T-helper 17 cell (primary cell): ENCODE measurements at regions not wholly inside any gene's neighbourhood (a gene's known extent, or its start where the extent isn't known, plus 50 kb on each side); places are given as distances from the start of the nearest gene placed in this dataset.

Source experiments
- ATAC-seq: fragments of 150-1000 bp; cut with Tn5 transposase; 2 replicates; pipeline ENCODE4 v1.10.0; 2021; ENCODE audit warnings: mild to moderate bottlenecking, moderate library complexity
- DNase-seq, 3 donors: peaks; one replicate each; pipeline versions ENCODE4 v3.0.0 to v3.0.0-alpha.2; 2020 to 2021
- H3K9me3 ChIP-seq: one replicate; pipeline ENCODE4 v1.7.0; 2013; ENCODE audit warnings: low read length, mild to moderate bottlenecking; ENCODE audit not compliant: control insufficient read depth, poor library complexity, severe bottlenecking
- H3K27ac Mint-ChIP-seq: one replicate; pipeline ENCODE4 v1.8.0; 2022; ENCODE audit warnings: mild to moderate bottlenecking, moderate library complexity, mixed read lengths
- H3K27me3 Mint-ChIP-seq: one replicate; pipeline ENCODE4 v1.8.0; 2022; ENCODE audit warnings: mixed read lengths
- H3K36me3 Mint-ChIP-seq: one replicate; pipeline ENCODE4 v1.8.0; 2022; ENCODE audit warnings: low read depth, mixed read lengths
- H3K4me1 Mint-ChIP-seq: one replicate; pipeline ENCODE4 v1.8.0; 2022; ENCODE audit warnings: mild to moderate bottlenecking, mixed read lengths
- H3K4me3 Mint-ChIP-seq: one replicate; pipeline ENCODE4 v1.8.0; 2022; ENCODE audit warnings: mild to moderate bottlenecking, moderate library complexity, mixed read lengths

- peaks cover 3% of the 10 kb centered on the region for H3K4me1 Mint-ChIP-seq
- ATAC-seq = no peak
- no peaks in the 10 kb centered on the region for H3K36me3 Mint-ChIP-seq
- DNase-seq = no peak
- H3K27me3 Mint-ChIP-seq = no peaks in the 10 kb centered on the region
- no peak overlapping the region for H3K4me3 Mint-ChIP-seq
- H3K9me3 ChIP-seq = no peaks in the 10 kb centered on the region
- H3K27ac Mint-ChIP-seq = no peak overlapping the region
Measured at GRCh38 chr4:38422850-38423249, 241.1 kb upstream of the KLF3 start.

- ATAC-seq = no peak
- Mint-ChIP-seq H3K27me3 (no peaks in the 10 kb centered on the region), H3K4me3 (no peak overlapping the region), H3K27ac (no peak overlapping the region), H3K36me3 (no peaks in the 10 kb centered on the region), H3K4me1 (peaks cover 3% of the 10 kb centered on the region)
- no peak for DNase-seq
- H3K9me3 ChIP-seq = no peaks in the 10 kb centered on the region
Measured at GRCh38 chr4:38424151-38424871, 239.7 kb upstream of the KLF3 start.

- H3K4me1 Mint-ChIP-seq = peaks cover 3% of the 10 kb centered on the region
- no peak overlapping the region for H3K4me3 Mint-ChIP-seq
- no peaks in the 10 kb centered on the region for H3K27me3 Mint-ChIP-seq
- H3K9me3 ChIP-seq = no peaks in the 10 kb centered on the region
- H3K36me3 Mint-ChIP-seq = no peaks in the 10 kb centered on the region
- DNase-seq = no peak
- no peak overlapping the region for H3K27ac Mint-ChIP-seq
- no peak for ATAC-seq
Measured at GRCh38 chr4:38426532-38426931, 237.5 kb upstream of the KLF3 start.

- H3K9me3 ChIP-seq = no peaks in the 10 kb centered on the region
- Mint-ChIP-seq H3K36me3 (no peaks in the 10 kb centered on the region), H3K4me3 (no peak overlapping the region), H3K27me3 (no peaks in the 10 kb centered on the region), H3K4me1 (no peaks in the 10 kb centered on the region), H3K27ac (no peak overlapping the region)
- DNase-seq = no peak
- ATAC-seq = no peak
Measured at GRCh38 chr4:38430841-38431240, 233.2 kb upstream of the KLF3 start.

- DNase-seq (no peak), ATAC-seq (no peak)
- Mint-ChIP-seq H3K27ac (no peak overlapping the region), H3K27me3 (no peaks in the 10 kb centered on the region), H3K36me3 (no peaks in the 10 kb centered on the region), H3K4me3 (no peak overlapping the region), H3K4me1 (no peaks in the 10 kb centered on the region)
- peaks cover 3% of the 10 kb centered on the region for H3K9me3 ChIP-seq
Measured at GRCh38 chr4:38442073-38442788, 221.8 kb upstream of the KLF3 start.

- ATAC-seq (no peak), DNase-seq (no peak)
- H3K4me3 Mint-ChIP-seq = peak overlapping the region; percentile 0
- H3K27me3 Mint-ChIP-seq = peaks cover 25% of the 10 kb centered on the region
- H3K9me3 ChIP-seq = no peaks in the 10 kb centered on the region
- H3K27ac Mint-ChIP-seq = no peak overlapping the region
- H3K4me1 Mint-ChIP-seq = no peaks in the 10 kb centered on the region
- no peaks in the 10 kb centered on the region for H3K36me3 Mint-ChIP-seq
Measured at GRCh38 chr4:38449506-38450174, 214.4 kb upstream of the KLF3 start.

- Mint-ChIP-seq H3K27me3 (peaks cover 25% of the 10 kb centered on the region), H3K4me3 (no peak overlapping the region), H3K4me1 (peaks cover 9% of the 10 kb centered on the region), H3K36me3 (no peaks in the 10 kb centered on the region), H3K27ac (no peak overlapping the region)
- no peak for DNase-seq
- no peaks in the 10 kb centered on the region for H3K9me3 ChIP-seq
- ATAC-seq = no peak
Measured at GRCh38 chr4:38452009-38452408, 212.0 kb upstream of the KLF3 start.

- no peak overlapping the region for H3K27ac Mint-ChIP-seq
- H3K9me3 ChIP-seq = no peaks in the 10 kb centered on the region
- peaks cover 9% of the 10 kb centered on the region for H3K4me1 Mint-ChIP-seq
- ATAC-seq = no peak
- DNase-seq = no peak
- H3K36me3 Mint-ChIP-seq = no peaks in the 10 kb centered on the region
- H3K4me3 Mint-ChIP-seq = no peak overlapping the region
- H3K27me3 Mint-ChIP-seq = peaks cover 25% of the 10 kb centered on the region
Measured at GRCh38 chr4:38452542-38452941, 211.5 kb upstream of the KLF3 start.

- no peak overlapping the region for H3K4me3 Mint-ChIP-seq
- peaks cover 25% of the 10 kb centered on the region for H3K27me3 Mint-ChIP-seq
- H3K27ac Mint-ChIP-seq = no peak overlapping the region
- no peaks in the 10 kb centered on the region for H3K36me3 Mint-ChIP-seq
- no peaks in the 10 kb centered on the region for H3K9me3 ChIP-seq
- H3K4me1 Mint-ChIP-seq = peaks cover 9% of the 10 kb centered on the region
- DNase-seq (no peak), ATAC-seq (no peak)
Measured at GRCh38 chr4:38453253-38453881, 210.6 kb upstream of the KLF3 start.

GRCh38 chr4:38454284-38454683 is 209.7 kb upstream of the KLF3 start:
- ATAC-seq = no peak
- DNase-seq = no peak
- no peaks in the 10 kb centered on the region for H3K36me3 Mint-ChIP-seq
- no peak overlapping the region for H3K4me3 Mint-ChIP-seq
- peaks cover 25% of the 10 kb centered on the region for H3K27me3 Mint-ChIP-seq
- peaks cover 9% of the 10 kb centered on the region for H3K4me1 Mint-ChIP-seq
- H3K27ac Mint-ChIP-seq = no peak overlapping the region
- no peaks in the 10 kb centered on the region for H3K9me3 ChIP-seq

GRCh38 chr4:38455092-38455862 is 208.7 kb upstream of the KLF3 start:
- no peaks in the 10 kb centered on the region for H3K9me3 ChIP-seq
- H3K36me3 Mint-ChIP-seq = no peaks in the 10 kb centered on the region
- H3K4me3 Mint-ChIP-seq = peak overlapping the region; percentile 55
- peaks cover 9% of the 10 kb centered on the region for H3K4me1 Mint-ChIP-seq
- DNase-seq (no peak), ATAC-seq (peak; percentile 61)
- H3K27ac Mint-ChIP-seq = peak overlapping the region; percentile 65
- H3K27me3 Mint-ChIP-seq = peaks cover 25% of the 10 kb centered on the region

GRCh38 chr4:38456096-38456495 is 207.9 kb upstream of the KLF3 start:
- ATAC-seq = no peak

GRCh38 chr4:38461342-38461741 is 202.7 kb upstream of the KLF3 start:
- Mint-ChIP-seq H3K27me3 (no peaks in the 10 kb centered on the region), H3K4me3 (no peak overlapping the region), H3K4me1 (peaks cover 17% of the 10 kb centered on the region), H3K27ac (no peak overlapping the region), H3K36me3 (no peaks in the 10 kb centered on the region)
- no peak for DNase-seq
- ATAC-seq = no peak
- H3K9me3 ChIP-seq = no peaks in the 10 kb centered on the region

More at GRCh38 chr4:38456096-38456495, 207.9 kb upstream of the KLF3 start:
- DNase-seq = no peak
- no peaks in the 10 kb centered on the region for H3K9me3 ChIP-seq
- Mint-ChIP-seq H3K4me1 (peaks cover 9% of the 10 kb centered on the region), H3K4me3 (no peak overlapping the region), H3K27ac (no peak overlapping the region), H3K36me3 (no peaks in the 10 kb centered on the region), H3K27me3 (peaks cover 25% of the 10 kb centered on the region)
